H9 (cell line): ENCODE measurements at regions not wholly inside any gene's neighbourhood (a gene's known extent, or its start where the extent isn't known, plus 50 kb on each side); places are given as distances from the start of the nearest gene placed in this dataset.

Experiments used
- DNase-seq: peaks from one replicate; pipeline ENCODE4 v3.0.0-alpha.2; 2017
- H2AFZ ChIP-seq: one replicate; pipeline ENCODE4 v1.6.1; 2013; ENCODE audit warnings: mild to moderate bottlenecking, low read length, control low read depth, moderate library complexity
- H2AK5ac ChIP-seq: 2 replicates; pipeline ENCODE4 v1.6.1; 2013; ENCODE audit warnings: low read length, control low read depth, mixed read lengths; ENCODE audit not compliant: insufficient read length
- H2BK120ac ChIP-seq: one replicate; pipeline ENCODE4 v1.6.1; 2013; ENCODE audit warnings: low read depth, mild to moderate bottlenecking, low read length, control low read depth, inconsistent platforms; ENCODE audit not compliant: poor library complexity, severe bottlenecking
- H2BK12ac ChIP-seq: 2 replicates; pipeline ENCODE4 v1.6.1; 2013; ENCODE audit warnings: low read length, control low read depth, mixed read lengths, low read depth; ENCODE audit not compliant: insufficient read length
- H2BK15ac ChIP-seq: 2 replicates; pipeline ENCODE4 v1.6.1; 2013; ENCODE audit warnings: low read depth, low read length, control low read depth
- H2BK20ac ChIP-seq: one replicate; pipeline ENCODE4 v1.6.1; 2013; ENCODE audit warnings: low read depth, mild to moderate bottlenecking, low read length, control low read depth, inconsistent platforms; ENCODE audit not compliant: poor library complexity, severe bottlenecking
- H2BK5ac ChIP-seq: 2 replicates; pipeline ENCODE4 v1.6.1; 2013; ENCODE audit warnings: low read length, control low read depth, mixed read lengths; ENCODE audit not compliant: insufficient read length
- H3K14ac ChIP-seq: 2 replicates; pipeline ENCODE4 v1.6.1; 2013; ENCODE audit warnings: low read length, control low read depth; ENCODE audit not compliant: insufficient read depth
- H3K18ac ChIP-seq: 2 replicates; pipeline ENCODE4 v1.6.1; 2013; ENCODE audit warnings: low read depth, mild to moderate bottlenecking, mixed read lengths, low read length, control low read depth; ENCODE audit not compliant: insufficient read length
- H3K23ac ChIP-seq: 2 replicates; pipeline ENCODE4 v1.6.1; 2013; ENCODE audit warnings: low read length, control low read depth, mixed read lengths, low read depth; ENCODE audit not compliant: insufficient read length
- H3K23me2 ChIP-seq: 2 replicates; pipeline ENCODE4 v1.6.1; 2013; ENCODE audit warnings: low read depth, mild to moderate bottlenecking, mixed read lengths, low read length, control low read depth; ENCODE audit not compliant: insufficient read length, poor library complexity, severe bottlenecking
- H3K27ac ChIP-seq: 2 replicates; pipeline ENCODE4 v1.5.1; 2013; ENCODE audit warnings: low read length, control low read depth, mixed read lengths, low read depth; ENCODE audit not compliant: insufficient read length
- H3K27me3 ChIP-seq: 2 replicates; pipeline ENCODE4 v1.6.1; 2013; ENCODE audit warnings: low read length, control low read depth, inconsistent platforms; ENCODE audit not compliant: insufficient read depth
- H3K4ac ChIP-seq: 2 replicates; pipeline ENCODE4 v1.6.1; 2013; ENCODE audit warnings: low read depth, mild to moderate bottlenecking, control low read depth, inconsistent platforms, low read length, moderate library complexity
- H3K4me1 ChIP-seq: 2 replicates; pipeline ENCODE4 v1.6.1; 2013; ENCODE audit warnings: low read length, control low read depth, inconsistent platforms; ENCODE audit not compliant: insufficient read depth
- H3K4me2 ChIP-seq: 2 replicates; pipeline ENCODE4 v1.6.1; 2013; ENCODE audit warnings: low read length, control low read depth, mixed read lengths; ENCODE audit not compliant: insufficient read length, insufficient read depth
- H3K56ac ChIP-seq: 2 replicates; pipeline ENCODE4 v1.6.1; 2013; ENCODE audit warnings: low read depth, mild to moderate bottlenecking, mixed read lengths, low read length, control low read depth; ENCODE audit not compliant: insufficient read length
- H3K79me1 ChIP-seq: 2 replicates; pipeline ENCODE4 v1.6.1; 2013; ENCODE audit warnings: low read depth, mild to moderate bottlenecking, moderate library complexity, low read length, control low read depth, inconsistent platforms; ENCODE audit not compliant: insufficient read depth, poor library complexity, severe bottlenecking
- H3K79me2 ChIP-seq: 2 replicates; pipeline ENCODE4 v1.6.1; 2013; ENCODE audit warnings: low read length, control low read depth, inconsistent platforms; ENCODE audit not compliant: insufficient read depth
- H3K9ac ChIP-seq: 2 replicates; pipeline ENCODE4 v1.6.1; 2013; ENCODE audit warnings: low read length, control low read depth, mixed read lengths; ENCODE audit not compliant: insufficient read length; ENCODE audit errors: extremely low read depth
- H3K9me3 ChIP-seq: one replicate; pipeline ENCODE4 v1.6.1; 2013; ENCODE audit warnings: low read depth, low read length, inconsistent platforms; ENCODE audit not compliant: control insufficient read depth
- H3T11ph ChIP-seq: one replicate; pipeline ENCODE4 v1.6.1; 2013; ENCODE audit warnings: mild to moderate bottlenecking, low read length, control low read depth, inconsistent platforms
- H4K20me1 ChIP-seq: one replicate; pipeline ENCODE4 v1.6.1; 2013; ENCODE audit not compliant: control insufficient read depth, insufficient read length, insufficient read depth
- H4K5ac ChIP-seq: 2 replicates; pipeline ENCODE4 v1.6.1; 2013; ENCODE audit warnings: low read depth, mild to moderate bottlenecking, mixed read lengths, low read length, control low read depth; ENCODE audit not compliant: insufficient read length
- H4K8ac ChIP-seq: replicated peaks from 2 replicates; pipeline ENCODE4 v1.6.1; 2013; ENCODE audit warnings: low read length, control low read depth, mixed read lengths, low read depth; ENCODE audit not compliant: insufficient read length
- H4K91ac ChIP-seq: 2 replicates; pipeline ENCODE4 v1.6.1; 2013; ENCODE audit warnings: low read depth, mild to moderate bottlenecking, moderate library complexity, mixed read lengths, low read length, control low read depth; ENCODE audit not compliant: insufficient read length
- H3K27ac Mint-ChIP-seq, 3 experiments: 2 replicates in 2 of 3; 3 replicates in 1 of 3; pipeline ENCODE4 v1.8.0; 2020 to 2021; ENCODE audit warnings: mixed read lengths in 3 of 3, mild to moderate bottlenecking in 1 of 3, moderate library complexity in 1 of 3
- H3K27me3 Mint-ChIP-seq: 2 replicates; pipeline ENCODE4 v1.8.0; 2021; ENCODE audit warnings: low read depth, mild to moderate bottlenecking, moderate library complexity, mixed read lengths
- H3K36me3 Mint-ChIP-seq, 3 experiments: 2 replicates in 2 of 3; 3 replicates in 1 of 3; pipeline ENCODE4 v1.8.0; 2020 to 2021; ENCODE audit warnings: low read depth in 3 of 3, mixed read lengths in 3 of 3; ENCODE audit not compliant: insufficient read depth in 1 of 3
- H3K4me1 Mint-ChIP-seq, 2 experiments: 2 replicates each; pipeline ENCODE4 v1.8.0; 2020; ENCODE audit warnings: mixed read lengths in 2 of 2
- H3K4me3 Mint-ChIP-seq, 2 experiments: 2 replicates in 1 of 2; 3 replicates in 1 of 2; pipeline ENCODE4 v1.8.0; 2020 to 2021; ENCODE audit warnings: mild to moderate bottlenecking in 2 of 2, mixed read lengths in 2 of 2, moderate library complexity in 1 of 2
- H3K9me3 Mint-ChIP-seq, 2 experiments: 2 replicates in 1 of 2; 3 replicates in 1 of 2; pipeline ENCODE4 v1.8.0; 2020; ENCODE audit warnings: mild to moderate bottlenecking in 2 of 2, mixed read lengths in 2 of 2, moderate library complexity in 1 of 2
- CTCF ChIP-seq: fragments of 200-600 bp; sonication (generic); conservative IDR thresholded peaks from 3 replicates; pipeline ENCODE4 v1.8.0; 2021; ENCODE audit warnings: antibody characterized with exemption, mild to moderate bottlenecking
- WGBS: extraction: QIAGEN DNeasy Blood & Tissue Kit; methylation state at CpG from one replicate; pipeline ENCODE4 v1.1.7; 2013; ENCODE audit warnings: missing lambda C conversion rate, low lambda C conversion rate, mixed read lengths; ENCODE audit not compliant: insufficient read length; ENCODE audit errors: extremely low coverage; 5-methylcytosine and 5-hydroxymethylcytosine counted together

DNA sequence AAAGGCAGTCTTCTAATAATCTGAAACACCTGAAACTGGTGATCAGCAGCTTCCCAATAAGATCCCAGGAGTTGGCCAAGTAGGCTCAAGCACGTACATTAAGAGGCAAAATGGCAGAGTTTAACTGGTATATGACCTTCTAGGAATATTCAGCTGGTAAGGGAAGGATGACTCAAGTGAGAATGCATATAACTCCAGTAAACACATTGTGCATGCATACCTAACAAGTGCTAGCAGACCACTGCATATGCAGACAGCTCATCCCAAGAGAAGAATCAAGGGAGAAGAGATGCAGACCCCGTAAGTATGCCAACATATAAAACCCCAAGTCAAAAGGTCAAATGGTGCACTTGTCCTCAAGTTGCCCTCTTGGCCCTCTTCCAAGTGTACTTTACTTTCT lies 73.0 kb upstream of the ZRANB2 start:
- H3K36me3 Mint-ChIP-seq, result no peaks in the 10 kb centered on the region
- no peak overlapping the region for H4K8ac ChIP-seq
- DNase-seq, result no peak
- no peaks in the 10 kb centered on the region for H4K20me1 ChIP-seq
- H3K4ac ChIP-seq, result no peak overlapping the region
- no peak overlapping the region for H2AFZ ChIP-seq
- no peak overlapping the region for H3K23ac ChIP-seq
- no peaks in the 10 kb centered on the region for H3K27me3 ChIP-seq
- no peak overlapping the region for H3K14ac ChIP-seq
- H2AK5ac ChIP-seq, result no peak overlapping the region
- no peak overlapping the region for H2BK12ac ChIP-seq
- no peak overlapping the region for H3K4me2 ChIP-seq
- no peaks in the 10 kb centered on the region for H3K79me1 ChIP-seq
- no peak overlapping the region for H4K91ac ChIP-seq
- no peak overlapping the region for H2BK15ac ChIP-seq
- no peaks in the 10 kb centered on the region for H3K79me2 ChIP-seq
- H4K5ac ChIP-seq, result no peak overlapping the region
- H3K9ac ChIP-seq, result no peak overlapping the region
- no peak overlapping the region for H3K27ac Mint-ChIP-seq
- H3K9me3 Mint-ChIP-seq, result no peaks in the 10 kb centered on the region; a peak in 1 of 5 replicates
- no peak for TF ChIP-seq CTCF
- no peak overlapping the region for H3K18ac ChIP-seq
- no peak overlapping the region for H3K27ac ChIP-seq
- no peak overlapping the region for H3K4me3 Mint-ChIP-seq
- no peaks in the 10 kb centered on the region for H3K9me3 ChIP-seq
- no peaks in the 10 kb centered on the region for H3K23me2 ChIP-seq
- peaks cover 0 to 5% of the 10 kb centered on the region in 2 experiments; a peak in 1 of 4 replicates for H3K4me1 Mint-ChIP-seq
- no peak overlapping the region for H3K56ac ChIP-seq
- no peak overlapping the region for H2BK20ac ChIP-seq
- no peaks in the 10 kb centered on the region for H3K27me3 Mint-ChIP-seq
- H2BK5ac ChIP-seq, result no peak overlapping the region
- WGBS, result no CpG with 5 or more reads among the region's 2 CpGs
- no peaks in the 10 kb centered on the region for H3K4me1 ChIP-seq
- H3T11ph ChIP-seq, result no peak overlapping the region
- no peak overlapping the region for H2BK120ac ChIP-seq
